NCI-H2171 treated with DMSO at 0.1 percent for 48 hours (cell line): ENCODE measurements at regions not wholly inside any gene's neighbourhood (a gene's known extent, or its start where the extent isn't known, plus 50 kb on each side); places are given as distances from the start of the nearest gene placed in this dataset.
A peak's percentile ranks its signal among the peaks of the same experiment; 100 is the strongest.

ENCODE experiments used
- DNase-seq: peaks from one replicate; lab custom pipeline; 2025; lab: John Stamatoyannopoulos, UW

DNA sequence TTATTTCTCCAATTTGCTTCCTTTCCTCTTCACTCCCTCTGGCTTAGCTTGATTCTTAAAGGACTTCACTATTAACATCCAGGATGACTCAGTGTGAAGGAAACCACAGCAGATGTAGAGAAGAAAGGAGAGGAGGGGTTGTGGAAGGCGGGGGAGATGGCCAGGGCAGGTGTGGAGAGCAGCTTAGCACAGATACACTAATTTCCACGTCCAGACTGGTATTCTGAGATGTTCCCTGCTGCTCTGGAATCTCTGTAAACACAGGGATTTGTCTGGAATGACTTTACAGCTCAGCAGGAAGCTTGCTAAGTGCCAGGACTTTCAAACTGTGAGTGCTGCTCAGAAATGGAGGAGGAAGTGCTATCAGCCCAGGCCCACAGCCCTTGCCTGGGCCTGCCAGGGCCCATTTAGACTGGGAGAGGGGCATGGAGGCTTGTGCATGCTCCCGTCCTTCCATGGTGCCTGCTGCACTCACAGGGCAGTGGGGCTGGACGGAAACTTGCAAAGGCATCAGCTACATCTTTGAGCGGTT is 202.5 kb upstream of the DDHD1 start:
- no peak for DNase-seq

DNA sequence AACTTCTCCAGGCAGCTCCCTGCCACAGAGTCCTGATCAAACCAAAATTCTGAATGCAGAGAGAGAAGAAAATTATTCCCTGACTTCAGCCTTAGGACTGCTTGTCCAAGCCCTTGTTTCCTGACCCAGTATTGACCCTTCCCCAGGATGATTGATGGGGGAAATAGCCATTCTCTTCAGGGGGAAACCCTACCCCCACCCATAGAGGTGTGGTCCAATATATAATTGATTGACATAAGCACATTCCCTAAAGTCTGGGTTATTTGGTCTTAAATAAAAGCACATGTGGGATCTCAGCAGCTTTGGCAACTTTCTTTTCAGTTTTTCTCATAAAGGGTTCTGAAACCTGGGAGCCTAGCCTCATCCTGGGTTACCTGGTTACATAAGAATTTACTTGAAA is 201.2 kb upstream of the DDHD1 start:
- no peak for DNase-seq

- DNase-seq: no peak
These were observed 197.7 kb upstream of the DDHD1 start for GRCh38 chr14:53350866-53351265.

GRCh38 chr14:53350429-53350828 is 197.3 kb upstream of the DDHD1 start:
- DNase-seq: no peak

GRCh38 chr14:53346988-53347387 is 193.9 kb upstream of the DDHD1 start:
- DNase-seq: no peak

GRCh38 chr14:53341324-53341723 is 188.2 kb upstream of the DDHD1 start:
- DNase-seq: no peak

GRCh38 chr14:53338192-53338591 is 185.1 kb upstream of the DDHD1 start:
- no peak for DNase-seq

DNA sequence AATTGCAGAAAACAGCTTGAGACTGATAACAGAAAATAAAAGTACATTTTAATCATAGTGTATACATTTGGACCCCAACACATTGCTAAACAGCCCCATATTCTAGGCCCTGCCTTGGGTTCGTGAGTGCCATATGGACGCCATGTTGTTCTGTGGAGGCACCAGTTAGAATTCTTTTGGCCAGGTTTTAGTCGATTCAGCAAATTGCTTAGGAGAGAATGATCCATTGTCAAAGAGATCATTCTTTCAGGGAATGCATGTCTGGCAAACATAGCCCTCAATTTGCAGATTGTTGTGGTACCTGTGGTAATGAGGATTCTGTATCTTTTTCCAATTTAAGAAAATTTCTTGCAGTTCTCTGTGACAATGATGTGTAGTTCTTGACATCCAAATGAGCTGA is 183.6 kb upstream of the DDHD1 start:
- DNase-seq: no peak

GRCh38 chr14:53333809-53334208 is 180.7 kb upstream of the DDHD1 start:
- DNase-seq: no peak

DNA sequence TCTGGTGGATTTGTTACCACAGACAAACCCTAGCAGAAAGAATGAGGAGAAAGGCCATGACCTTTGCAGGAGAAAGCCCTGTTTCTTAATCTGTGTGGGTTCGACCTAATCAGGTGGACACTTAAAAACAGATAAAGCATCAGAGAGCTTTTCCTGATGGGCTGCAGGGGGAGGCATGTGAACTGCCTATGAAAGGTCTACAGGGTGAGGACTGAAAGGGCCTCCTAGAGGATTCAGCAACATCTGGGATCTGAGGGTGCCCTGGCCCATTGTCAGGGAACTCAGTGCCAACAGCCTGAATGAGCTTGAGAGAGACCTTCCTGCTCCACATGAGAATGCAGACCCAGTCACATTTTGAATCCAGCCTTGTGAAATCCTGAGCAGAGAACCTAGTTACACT is 178.8 kb upstream of the DDHD1 start:
- no peak for DNase-seq

GRCh38 chr14:53331247-53331646 is 178.1 kb upstream of the DDHD1 start:
- DNase-seq: no peak

DNA sequence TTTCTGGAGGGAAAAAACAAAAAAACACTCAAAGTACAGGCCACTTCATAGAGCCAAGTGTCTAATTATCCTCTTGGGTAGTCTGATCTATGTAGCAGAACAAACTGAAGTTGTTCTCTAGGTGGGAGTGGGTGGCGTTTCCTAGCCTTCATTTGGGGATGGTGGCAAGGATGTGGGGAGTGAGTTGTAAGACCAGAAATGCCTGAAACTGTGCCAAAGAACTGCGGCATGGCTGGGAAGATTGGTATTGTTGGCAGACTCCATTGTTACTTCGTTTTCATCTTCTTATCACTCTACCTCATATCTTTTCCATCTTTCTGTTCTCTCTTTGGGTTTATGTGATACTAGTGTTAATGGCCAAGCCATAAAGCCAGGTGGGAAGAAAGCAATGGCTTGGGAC is 177.3 kb upstream of the DDHD1 start:
- no peak for DNase-seq

- no peak for DNase-seq
These were observed 175.7 kb upstream of the DDHD1 start for GRCh38 chr14:53328841-53329240.

DNA sequence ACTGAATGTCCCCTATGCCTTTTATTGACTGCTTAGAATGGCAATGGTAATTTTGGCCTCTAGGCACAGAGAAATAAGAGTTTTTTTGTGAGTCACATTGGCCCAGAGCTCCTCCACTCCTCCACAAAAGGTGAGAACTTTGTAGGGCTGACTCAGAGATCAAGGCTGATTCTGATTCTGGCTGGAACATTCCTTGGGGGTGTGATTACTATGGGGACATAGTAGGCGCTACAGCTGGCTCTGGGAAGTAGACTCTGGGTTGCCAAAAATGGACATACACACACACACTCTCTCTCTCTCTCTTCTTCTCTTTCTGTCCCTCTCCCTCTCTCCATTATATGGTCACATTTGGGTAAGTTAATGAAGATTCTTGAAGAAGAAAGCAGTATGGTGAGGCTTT is 174.6 kb upstream of the DDHD1 start:
- DNase-seq: no peak

DNA sequence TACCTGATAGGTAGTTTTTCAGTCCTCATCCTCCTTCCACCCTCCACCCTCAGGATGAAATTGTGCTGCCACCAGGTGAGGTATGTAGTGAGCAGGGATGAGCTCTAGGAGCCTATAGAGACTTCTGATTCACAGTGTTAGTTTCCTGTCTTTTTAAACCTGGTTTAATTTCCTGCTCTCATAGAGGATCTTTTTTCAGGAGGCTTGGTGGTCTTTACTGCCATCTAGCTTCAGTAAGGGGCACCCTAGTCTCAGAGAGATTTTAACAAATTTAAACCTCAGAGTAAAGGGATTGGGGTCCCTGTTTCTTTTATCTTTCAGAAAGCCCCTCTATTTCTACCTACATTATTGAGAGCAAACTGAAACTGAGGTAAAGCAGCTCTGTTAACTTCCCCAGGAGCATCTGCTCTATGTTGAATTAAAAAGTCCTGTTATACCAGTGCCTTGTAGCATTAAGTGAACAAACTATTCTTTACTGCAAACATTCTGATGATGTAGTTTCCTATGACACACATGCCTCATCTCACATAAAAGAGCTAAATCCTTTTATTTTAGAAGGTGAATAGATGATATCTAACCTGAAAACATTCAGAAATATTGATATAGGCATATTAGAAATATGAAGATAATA is 172.2 kb upstream of the DDHD1 start:
- peak; percentile 9 for DNase-seq

GRCh38 chr14:53316504-53316903 is 163.4 kb upstream of the DDHD1 start:
- no peak for DNase-seq

DNA sequence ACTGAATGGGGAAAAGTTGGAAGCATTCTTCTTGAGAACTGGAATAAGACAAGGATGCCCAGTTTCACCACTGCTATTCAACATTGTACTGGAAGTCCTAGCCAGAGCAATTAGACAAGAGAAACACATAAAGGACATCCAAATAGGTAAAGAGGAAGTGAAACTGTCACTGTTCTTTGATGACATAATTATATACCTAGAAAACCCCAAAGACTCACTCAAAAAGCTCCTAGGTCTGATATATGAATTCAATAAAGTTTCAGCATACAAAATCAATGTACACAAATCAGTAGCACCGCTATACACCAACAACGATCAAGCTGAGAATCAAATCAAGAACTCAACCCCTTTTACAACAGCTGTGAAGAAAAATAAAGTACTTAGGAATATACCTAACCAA is 157.3 kb upstream of the DDHD1 start:
- DNase-seq: no peak

GRCh38 chr14:53306911-53307310 is 153.8 kb upstream of the DDHD1 start:
- no peak for DNase-seq

GRCh38 chr14:53306267-53306721 is 153.2 kb upstream of the DDHD1 start:
- peak; percentile 64 for DNase-seq

DNA sequence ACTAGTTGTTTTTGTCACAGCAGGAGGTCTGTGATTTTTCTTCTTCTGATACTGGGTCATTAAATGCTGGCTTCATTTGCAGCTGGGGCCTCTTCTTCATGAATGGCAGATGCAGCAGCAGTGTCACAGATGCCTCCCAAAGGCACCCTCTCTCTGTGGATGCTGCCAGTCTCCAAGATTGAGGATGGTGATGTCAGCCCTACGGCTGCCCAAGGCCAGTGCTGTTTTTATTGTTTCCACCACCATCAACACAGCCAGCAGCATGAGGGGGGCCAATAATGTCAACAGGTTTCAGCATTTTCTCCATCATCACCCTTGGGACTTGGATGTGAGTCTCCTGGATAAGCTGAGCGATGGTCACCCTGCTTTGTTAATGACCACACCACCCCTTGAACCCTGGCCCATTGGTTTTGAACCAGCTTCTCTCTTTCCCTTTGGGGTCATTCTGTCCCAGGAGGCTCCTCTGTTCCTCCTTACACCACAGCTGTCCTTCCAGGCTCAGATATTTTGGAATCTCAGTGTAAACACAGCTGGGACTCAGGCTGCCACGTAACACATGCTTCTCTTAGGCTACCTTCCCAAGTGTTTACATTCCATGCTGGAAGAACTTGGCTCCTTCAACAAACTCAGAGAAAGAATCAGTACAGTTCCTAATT is 151.7 kb upstream of the DDHD1 start:
- no peak for DNase-seq

GRCh38 chr14:53295985-53296582 is 143.0 kb upstream of the DDHD1 start:
- peak; percentile 21 for DNase-seq

DNA sequence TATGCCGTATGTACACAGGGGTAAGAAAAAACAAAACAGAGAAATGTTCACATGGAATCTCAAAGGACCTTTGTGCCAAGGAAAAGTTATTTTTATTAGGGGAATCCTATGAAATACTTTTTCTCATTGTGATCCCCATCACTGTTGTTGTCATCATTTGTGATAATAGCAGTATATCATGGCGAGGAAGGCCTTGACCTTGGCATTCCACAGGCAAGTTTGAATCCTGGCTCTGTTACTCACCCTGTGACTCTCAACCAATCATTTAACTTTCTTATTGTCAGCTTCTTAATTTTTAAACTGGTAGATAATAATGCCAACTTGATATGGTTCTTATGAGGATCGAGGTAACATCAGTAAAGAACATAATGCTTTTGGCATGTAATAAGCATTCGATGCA is 142.2 kb upstream of the DDHD1 start:
- DNase-seq: no peak

DNA sequence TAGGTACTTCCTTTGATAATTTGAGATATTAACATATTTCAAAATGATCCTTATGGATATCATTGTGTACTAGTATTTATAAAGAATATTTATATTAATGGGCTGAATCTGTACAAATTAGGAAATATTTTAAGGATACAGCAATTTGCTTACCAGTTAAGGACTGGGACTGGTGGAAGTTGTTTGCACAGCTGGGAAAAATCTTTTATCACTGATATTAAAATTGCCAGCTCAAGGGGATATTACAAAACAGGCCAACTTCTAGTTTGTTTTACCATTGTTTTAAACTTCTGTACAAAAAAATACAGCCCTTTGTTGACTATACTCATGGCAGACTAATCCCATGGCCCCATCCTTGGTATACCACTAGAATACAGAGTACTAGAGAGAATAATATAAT is 133.2 kb upstream of the DDHD1 start:
- no peak for DNase-seq
